GM12891 (cell line): ENCODE measurements at regions not wholly inside any gene's neighbourhood (a gene's known extent, or its start where the extent isn't known, plus 50 kb on each side); places are given as distances from the start of the nearest gene placed in this dataset.

Experiments
- PAX5 ChIP-seq: IDR thresholded peaks from 2 replicates; pipeline ENCODE4 v1.6.1; 2011; ENCODE audit warnings: low read length, moderate library complexity, mild to moderate bottlenecking; ENCODE audit not compliant: insufficient read depth, severe bottlenecking
- POLR2A ChIP-seq: IDR thresholded peaks from 2 replicates; pipeline ENCODE4 v1.6.1; 2011; ENCODE audit warnings: low read depth, low read length, control low read depth
- POLR2AphosphoS5 ChIP-seq: IDR thresholded peaks from 2 replicates; pipeline ENCODE4 v1.6.1; 2011; ENCODE audit warnings: low read depth, low read length, control low read depth
- SPI1 ChIP-seq: IDR thresholded peaks from 2 replicates; pipeline ENCODE4 v1.6.1; 2011; ENCODE audit warnings: low read depth, low read length, control low read depth
- TAF1 ChIP-seq: IDR thresholded peaks from 2 replicates; pipeline ENCODE4 v1.6.1; 2011; ENCODE audit warnings: low read depth, low read length, control low read depth

DNA sequence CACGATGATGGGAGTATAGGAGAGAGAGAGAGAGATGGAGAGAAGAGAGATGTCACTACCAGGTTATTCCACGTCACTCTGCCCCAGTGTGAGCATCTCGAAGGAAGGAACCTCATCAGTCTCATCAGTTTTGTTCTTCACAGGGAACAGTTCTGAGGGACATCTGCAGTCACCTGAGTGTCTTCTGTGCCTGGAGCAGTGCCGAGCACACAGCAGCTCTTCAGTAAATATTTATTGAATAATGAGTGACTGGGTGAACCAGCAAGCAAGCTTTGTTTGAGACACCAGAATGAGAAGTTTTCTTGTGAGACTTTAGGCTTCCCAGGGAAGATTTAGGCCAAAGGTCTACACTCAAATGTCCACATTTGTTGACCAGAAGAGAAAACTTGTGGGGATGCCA lies 142.4 kb upstream of the IRX3 start:
- TF ChIP-seq TAF1 (no peak), POLR2A (no peak), POLR2AphosphoS5 (no peak), PAX5 (no peak), SPI1 (no peak)
